GM23338 (cell line): ENCODE measurements at regions not wholly inside any gene's neighbourhood (a gene's known extent, or its start where the extent isn't known, plus 50 kb on each side); places are given as distances from the start of the nearest gene placed in this dataset.

ENCODE experiments used
- ATAC-seq: fragments of 200-7000 bp; cut with Tn5 transposase; 3 replicates; pipeline ENCODE4 v1.9.1; 2020
- DNase-seq: peaks from one replicate; pipeline ENCODE4 v3.0.0-alpha.2; 2015; ENCODE audit warnings: low spot score
- H2AFZ ChIP-seq: fragments of 200-600 bp; sonication (generic); 2 replicates; pipeline ENCODE4 v1.8.0; 2016; ENCODE audit warnings: antibody characterized with exemption, mild to moderate bottlenecking, moderate library complexity
- H3F3A ChIP-seq: fragments of 200-600 bp; sonication (generic); replicated peaks from 2 replicates; pipeline ENCODE4 v1.8.0; 2017; ENCODE audit warnings: antibody characterized with exemption, mixed run types, low read depth
- H3K27ac ChIP-seq: fragments of 200-600 bp; sonication (generic); 2 replicates; pipeline ENCODE4 v1.6.1; 2016; ENCODE audit warnings: low read depth
- H3K27me3 ChIP-seq: fragments of 200-600 bp; sonication (generic); 2 replicates; pipeline ENCODE4 v1.8.0; 2016; ENCODE audit warnings: mild to moderate bottlenecking, mixed run types, moderate library complexity; ENCODE audit not compliant: insufficient read depth
- H3K36me3 ChIP-seq: fragments of 200-600 bp; sonication (generic); 2 replicates; pipeline ENCODE4 v1.8.0; 2016; ENCODE audit warnings: mild to moderate bottlenecking; ENCODE audit not compliant: insufficient read depth
- H3K4me1 ChIP-seq: fragments of 200-600 bp; sonication (generic); 2 replicates; pipeline ENCODE4 v1.8.0; 2016; ENCODE audit warnings: mild to moderate bottlenecking, moderate library complexity; ENCODE audit not compliant: insufficient read depth
- H3K4me2 ChIP-seq: fragments of 200-600 bp; sonication (generic); 2 replicates; pipeline ENCODE4 v1.7.1; 2017; ENCODE audit warnings: mixed run types
- H3K4me3 ChIP-seq: fragments of 200-600 bp; sonication (generic); 2 replicates; pipeline ENCODE4 v1.6.1; 2016; ENCODE audit warnings: mixed run types
- H3K79me2 ChIP-seq: fragments of 200-600 bp; sonication (generic); replicated peaks from 2 replicates; pipeline ENCODE4 v1.8.0; 2017; ENCODE audit warnings: mild to moderate bottlenecking; ENCODE audit not compliant: insufficient read depth
- H3K9me2 ChIP-seq: fragments of 200-600 bp; sonication (generic); 2 replicates; pipeline ENCODE4 v1.8.0; 2017; ENCODE audit not compliant: insufficient read depth
- H4K20me1 ChIP-seq: fragments of 200-600 bp; sonication (generic); replicated peaks from 2 replicates; pipeline ENCODE4 v1.8.0; 2017; ENCODE audit warnings: mild to moderate bottlenecking; ENCODE audit not compliant: insufficient read depth
- H3K27ac Mint-ChIP-seq: 2 replicates; pipeline ENCODE4 v1.8.0; 2020; ENCODE audit warnings: inconsistent platforms, mild to moderate bottlenecking, moderate library complexity, mixed read lengths
- H3K27me3 Mint-ChIP-seq: 3 replicates; pipeline ENCODE4 v1.8.0; 2022; ENCODE audit warnings: low read depth, mild to moderate bottlenecking, moderate library complexity, mixed read lengths, inconsistent platforms; ENCODE audit not compliant: insufficient read depth, poor library complexity
- H3K36me3 Mint-ChIP-seq: 3 replicates; pipeline ENCODE4 v1.8.0; 2021; ENCODE audit warnings: low read depth, mild to moderate bottlenecking, inconsistent platforms, moderate library complexity, mixed read lengths
- H3K4me1 Mint-ChIP-seq: 3 replicates; pipeline ENCODE4 v1.8.0; 2020; ENCODE audit warnings: mild to moderate bottlenecking, inconsistent platforms, mixed read lengths
- H3K4me3 Mint-ChIP-seq: 3 replicates; pipeline ENCODE4 v1.8.0; 2021; ENCODE audit warnings: moderate library complexity, mild to moderate bottlenecking, inconsistent platforms, mixed read lengths
- H3K9me3 Mint-ChIP-seq: 3 replicates; pipeline ENCODE4 v1.8.0; 2020; ENCODE audit warnings: moderate library complexity, mild to moderate bottlenecking, inconsistent platforms, mixed read lengths
- CREB1 ChIP-seq: fragments of 250-450 bp; sonication (Bioruptor Pico); IDR thresholded peaks from 2 replicates; pipeline ENCODE4 v1.5.0; 2020; ENCODE audit warnings: low read depth, mild to moderate bottlenecking, moderate library complexity
- ETS1 ChIP-seq: IDR thresholded peaks from 2 replicates; pipeline ENCODE4 v1.6.1; 2016; ENCODE audit warnings: antibody characterized with exemption
- EZH2 ChIP-seq: fragments of 200-600 bp; sonication (generic); IDR thresholded peaks from one replicate; pipeline ENCODE4 v1.8.0; 2017; ENCODE audit warnings: antibody characterized with exemption, mild to moderate bottlenecking, low read depth; ENCODE audit not compliant: unreplicated experiment
- EZH2phosphoT487 ChIP-seq: fragments of 200-600 bp; sonication (generic); IDR thresholded peaks from one replicate; pipeline ENCODE4 v1.8.1; 2018; ENCODE audit warnings: antibody characterized with exemption; ENCODE audit not compliant: unreplicated experiment
- JUNB ChIP-seq: IDR thresholded peaks from one replicate; pipeline ENCODE4 v1.6.1; 2016; ENCODE audit warnings: antibody characterized with exemption; ENCODE audit not compliant: unreplicated experiment
- NANOG ChIP-seq: IDR thresholded peaks from 2 replicates; pipeline ENCODE4 v1.6.1; 2016; ENCODE audit warnings: antibody characterized with exemption, borderline replicate concordance
- STAT1 ChIP-seq: IDR thresholded peaks from one replicate; pipeline ENCODE4 v1.6.1; 2016; ENCODE audit warnings: antibody characterized with exemption; ENCODE audit not compliant: unreplicated experiment
- ZNF114 ChIP-seq: fragments of 250-450 bp; sonication (Bioruptor Pico); IDR thresholded peaks from 2 replicates; pipeline ENCODE4 v1.5.0; 2020; ENCODE audit warnings: mild to moderate bottlenecking, moderate library complexity
- ZNF331 ChIP-seq: fragments of 250-450 bp; sonication (Bioruptor Pico); IDR thresholded peaks from 2 replicates; pipeline ENCODE4 v1.5.0; 2020; ENCODE audit warnings: low read depth, mild to moderate bottlenecking, moderate library complexity
- TF ChIP-seq, protein P1 (sequence below): IDR thresholded peaks from one replicate; pipeline ENCODE4 v1.6.1; 2018; ENCODE audit warnings: antibody characterized with exemption; ENCODE audit not compliant: unreplicated experiment
- TF ChIP-seq, protein P2 (sequence below), 2 experiments: fragments of 200-600 bp in 1 of 2; sonication (generic) in 1 of 2; conservative IDR thresholded peaks; 2 replicates each; pipeline versions ENCODE4 v1.5.1 to v1.6.1; 2016 to 2017; ENCODE audit warnings: antibody characterized with exemption in 2 of 2, low read depth in 2 of 2, mild to moderate bottlenecking in 2 of 2, moderate library complexity in 1 of 2

DNA sequence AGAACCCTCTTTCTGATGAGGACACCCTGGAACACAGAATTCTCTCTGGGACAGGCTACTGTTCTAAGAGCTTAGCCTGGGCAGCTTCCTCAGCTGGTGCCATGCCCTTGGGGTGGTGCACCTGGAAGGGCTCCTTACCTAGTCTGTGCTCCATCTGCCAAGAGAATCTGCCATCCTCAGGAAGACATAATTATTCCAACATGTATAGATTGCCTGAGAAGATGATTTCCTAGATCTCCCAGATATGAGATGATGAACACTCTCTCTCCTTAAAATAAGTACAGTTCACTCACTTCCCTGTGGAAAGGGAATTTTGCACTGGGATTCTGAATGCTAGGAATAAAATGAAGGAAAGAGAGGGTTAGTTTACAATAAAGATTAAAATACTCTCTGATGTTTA is 87.6 kb downstream of the NENF start (continued):
- TF ChIP-seq, protein P1, sequence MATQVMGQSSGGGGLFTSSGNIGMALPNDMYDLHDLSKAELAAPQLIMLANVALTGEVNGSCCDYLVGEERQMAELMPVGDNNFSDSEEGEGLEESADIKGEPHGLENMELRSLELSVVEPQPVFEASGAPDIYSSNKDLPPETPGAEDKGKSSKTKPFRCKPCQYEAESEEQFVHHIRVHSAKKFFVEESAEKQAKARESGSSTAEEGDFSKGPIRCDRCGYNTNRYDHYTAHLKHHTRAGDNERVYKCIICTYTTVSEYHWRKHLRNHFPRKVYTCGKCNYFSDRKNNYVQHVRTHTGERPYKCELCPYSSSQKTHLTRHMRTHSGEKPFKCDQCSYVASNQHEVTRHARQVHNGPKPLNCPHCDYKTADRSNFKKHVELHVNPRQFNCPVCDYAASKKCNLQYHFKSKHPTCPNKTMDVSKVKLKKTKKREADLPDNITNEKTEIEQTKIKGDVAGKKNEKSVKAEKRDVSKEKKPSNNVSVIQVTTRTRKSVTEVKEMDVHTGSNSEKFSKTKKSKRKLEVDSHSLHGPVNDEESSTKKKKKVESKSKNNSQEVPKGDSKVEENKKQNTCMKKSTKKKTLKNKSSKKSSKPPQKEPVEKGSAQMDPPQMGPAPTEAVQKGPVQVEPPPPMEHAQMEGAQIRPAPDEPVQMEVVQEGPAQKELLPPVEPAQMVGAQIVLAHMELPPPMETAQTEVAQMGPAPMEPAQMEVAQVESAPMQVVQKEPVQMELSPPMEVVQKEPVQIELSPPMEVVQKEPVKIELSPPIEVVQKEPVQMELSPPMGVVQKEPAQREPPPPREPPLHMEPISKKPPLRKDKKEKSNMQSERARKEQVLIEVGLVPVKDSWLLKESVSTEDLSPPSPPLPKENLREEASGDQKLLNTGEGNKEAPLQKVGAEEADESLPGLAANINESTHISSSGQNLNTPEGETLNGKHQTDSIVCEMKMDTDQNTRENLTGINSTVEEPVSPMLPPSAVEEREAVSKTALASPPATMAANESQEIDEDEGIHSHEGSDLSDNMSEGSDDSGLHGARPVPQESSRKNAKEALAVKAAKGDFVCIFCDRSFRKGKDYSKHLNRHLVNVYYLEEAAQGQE: no peak
- TF ChIP-seq CREB1: no peak
- no peak for TF ChIP-seq EZH2phosphoT487
- no peak for TF ChIP-seq ETS1
- TF ChIP-seq NANOG: no peak
- TF ChIP-seq STAT1: no peak
- no peak for TF ChIP-seq EZH2
- TF ChIP-seq JUNB: no peak
- TF ChIP-seq ZNF331 (CRISPR knock-in tag): no peak
- TF ChIP-seq ZNF114 (CRISPR knock-in tag): no peak

DNA sequence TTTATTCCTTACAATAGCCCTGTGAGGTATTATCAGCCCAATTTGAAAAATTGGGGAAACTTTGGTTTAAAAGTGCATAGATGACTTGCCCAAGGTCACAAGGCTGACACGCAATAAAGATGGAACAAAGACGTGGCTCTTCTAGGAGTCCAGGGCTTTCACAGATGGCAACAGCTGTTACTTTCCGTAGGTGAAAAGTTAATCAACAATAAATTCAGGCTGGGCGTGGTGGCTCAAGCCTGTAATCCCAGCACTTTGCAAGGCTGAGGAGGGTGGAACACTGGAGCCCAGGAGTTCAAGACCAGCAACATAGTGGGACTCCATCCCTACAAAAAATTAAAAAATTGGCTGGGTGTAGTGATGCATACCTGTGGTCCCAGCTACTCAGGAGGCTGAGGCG is 87.8 kb upstream of the ATF3 start:
- H2AFZ ChIP-seq: no peak overlapping the region
- no peak for DNase-seq
- H3K4me1 Mint-ChIP-seq: peaks cover 1% of the 10 kb centered on the region

More for the DNA sequence above, 87.8 kb upstream of the ATF3 start:
- Mint-ChIP-seq H3K27me3 (peaks cover 11% of the 10 kb centered on the region), H3K36me3 (no peaks in the 10 kb centered on the region), H3K27ac (no peak overlapping the region), H3K9me3 (no peaks in the 10 kb centered on the region), H3K4me3 (no peak overlapping the region)
- H3F3A ChIP-seq: no peaks in the 10 kb centered on the region
- H3K4me2 ChIP-seq: no peak overlapping the region
- no peaks in the 10 kb centered on the region for H3K79me2 ChIP-seq
- peaks cover 15% of the 10 kb centered on the region for H3K27me3 ChIP-seq
- H3K27ac ChIP-seq: no peak overlapping the region
- no peak for ATAC-seq
- H3K36me3 ChIP-seq: no peaks in the 10 kb centered on the region
- H3K9me2 ChIP-seq: no peaks in the 10 kb centered on the region
- H4K20me1 ChIP-seq: no peaks in the 10 kb centered on the region
- no peak overlapping the region for H3K4me3 ChIP-seq
- H3K4me1 ChIP-seq: no peaks in the 10 kb centered on the region
- no peak for TF ChIP-seq ZNF331 (CRISPR knock-in tag)
- TF ChIP-seq, protein P2, sequence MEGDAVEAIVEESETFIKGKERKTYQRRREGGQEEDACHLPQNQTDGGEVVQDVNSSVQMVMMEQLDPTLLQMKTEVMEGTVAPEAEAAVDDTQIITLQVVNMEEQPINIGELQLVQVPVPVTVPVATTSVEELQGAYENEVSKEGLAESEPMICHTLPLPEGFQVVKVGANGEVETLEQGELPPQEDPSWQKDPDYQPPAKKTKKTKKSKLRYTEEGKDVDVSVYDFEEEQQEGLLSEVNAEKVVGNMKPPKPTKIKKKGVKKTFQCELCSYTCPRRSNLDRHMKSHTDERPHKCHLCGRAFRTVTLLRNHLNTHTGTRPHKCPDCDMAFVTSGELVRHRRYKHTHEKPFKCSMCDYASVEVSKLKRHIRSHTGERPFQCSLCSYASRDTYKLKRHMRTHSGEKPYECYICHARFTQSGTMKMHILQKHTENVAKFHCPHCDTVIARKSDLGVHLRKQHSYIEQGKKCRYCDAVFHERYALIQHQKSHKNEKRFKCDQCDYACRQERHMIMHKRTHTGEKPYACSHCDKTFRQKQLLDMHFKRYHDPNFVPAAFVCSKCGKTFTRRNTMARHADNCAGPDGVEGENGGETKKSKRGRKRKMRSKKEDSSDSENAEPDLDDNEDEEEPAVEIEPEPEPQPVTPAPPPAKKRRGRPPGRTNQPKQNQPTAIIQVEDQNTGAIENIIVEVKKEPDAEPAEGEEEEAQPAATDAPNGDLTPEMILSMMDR (conservative IDR thresholded peaks at IDR 0.05; ENCODE audit: low read depth in 2 of 2): no peak
